ENCODE measurements at regions not wholly inside any gene's neighbourhood (a gene's known extent, or its start where the extent isn't known, plus 50 kb on each side); places are given as distances from the start of the nearest gene placed in this dataset.

- TF ChIP-seq POLR2A (IDR thresholded peaks at IDR 0.05; ENCODE audit: low read depth, low read length) (no peak), POLR2AphosphoS5 (IDR thresholded peaks at IDR 0.05; ENCODE audit: low read depth, low read length) (no peak), TAF1 (IDR thresholded peaks at IDR 0.05; ENCODE audit: low read depth, low read length) (no peak), POU2F2 (IDR thresholded peaks at IDR 0.05; ENCODE audit: low read depth, low read length) (no peak), PAX5 (IDR thresholded peaks at IDR 0.05; ENCODE audit: insufficient read depth, low read length, severe bottlenecking) (no peak), SPI1 (IDR thresholded peaks at IDR 0.05; ENCODE audit: low read depth, low read length) (no peak)
Observed at GRCh38 chr10:128306966-128307365, 180.7 kb upstream of the MKI67 start.

All from GM12891 (cell line).